ENCODE measurements at regions not wholly inside any gene's neighbourhood (a gene's known extent, or its start where the extent isn't known, plus 50 kb on each side); places are given as distances from the start of the nearest gene placed in this dataset.

- TF ChIP-seq L3MBTL2 (conservative IDR thresholded peaks at IDR 0.05) (no peak), ELF4 (IDR thresholded peaks at IDR 0.05) (no peak), LEF1 (IDR thresholded peaks at IDR 0.05; ENCODE audit: borderline replicate concordance) (no peak), PKNOX1 (IDR thresholded peaks at IDR 0.05) (no peak), TARDBP (IDR thresholded peaks at IDR 0.05) (no peak), FOXK2 (IDR thresholded peaks at IDR 0.05) (no peak), NFRKB (IDR thresholded peaks at IDR 0.05) (no peak), ZNF384 (IDR thresholded peaks at IDR 0.05) (no peak), SP1 (IDR thresholded peaks at IDR 0.05) (no peak), BHLHE40 (IDR thresholded peaks at IDR 0.05; ENCODE audit: borderline replicate concordance) (no peak), SUZ12 (IDR thresholded peaks at IDR 0.05) (no peak)
Observed at GRCh38 chr5:58040846-58041245, 419.0 kb downstream of the PLK2 start.
